Urothelium cell line (cell line): ENCODE measurements at regions not wholly inside any gene's neighbourhood (a gene's known extent, or its start where the extent isn't known, plus 50 kb on each side); places are given as distances from the start of the nearest gene placed in this dataset.

Experiments
- DNase-seq: peaks from one replicate; pipeline ENCODE4 v3.0.0; 2011; ENCODE audit warnings: low spot score, mixed read lengths
- FAIRE-seq: peaks from 2 replicates; lab custom pipeline; 2011; peaks lifted over from hg19 to GRCh38; lab: Jason Lieb, UNC

GRCh38 chr12:113625499-113625898 is 153.8 kb upstream of the LHX5 start:
- no peak for DNase-seq
- FAIRE-seq, result no peak

DNA sequence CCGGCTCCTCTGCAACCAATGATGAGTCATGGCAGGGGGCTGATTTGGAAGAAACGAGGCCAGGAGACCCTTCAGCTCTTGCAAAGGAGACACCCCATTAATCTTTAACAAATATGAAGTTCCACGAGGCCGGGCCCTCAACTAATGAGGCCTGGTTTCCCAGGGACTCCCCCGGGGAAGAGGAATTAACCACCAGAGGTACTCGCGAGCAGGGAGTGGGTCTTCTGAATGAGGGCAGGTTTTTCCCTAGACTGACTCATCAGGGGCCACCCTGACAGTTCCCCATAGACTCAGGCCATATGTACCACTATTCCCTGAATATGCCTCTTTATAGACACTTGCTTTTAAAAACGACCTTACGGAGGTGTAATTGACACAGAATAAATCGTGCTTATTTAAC is 150.7 kb upstream of the LHX5 start:
- no peak for FAIRE-seq
- DNase-seq, result no peak

DNA sequence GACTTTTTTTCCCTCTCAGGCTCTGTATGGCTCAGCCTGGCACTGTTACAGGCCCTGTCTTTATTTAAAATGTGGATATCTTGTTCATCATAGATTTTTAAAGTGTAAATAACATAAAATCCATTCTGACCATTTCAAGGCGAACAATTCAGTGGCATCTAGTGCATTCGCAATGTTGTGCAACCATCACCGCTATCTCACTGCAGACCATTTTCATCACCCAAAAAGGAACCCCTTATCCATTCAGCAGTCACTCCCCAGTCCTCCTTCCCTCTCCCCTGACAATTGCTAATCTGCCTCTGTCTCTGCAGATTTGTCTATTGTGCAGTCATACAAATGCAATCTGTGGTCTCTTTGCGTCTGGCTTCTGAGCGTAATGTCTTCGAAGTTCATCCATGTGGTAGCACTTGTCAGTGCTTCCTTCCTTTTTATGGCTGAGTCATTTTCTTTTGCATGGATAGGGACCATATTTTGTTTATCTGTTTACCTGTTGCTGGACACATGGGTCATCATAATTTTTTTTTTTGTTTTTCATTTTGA is 148.8 kb upstream of the LHX5 start:
- DNase-seq (no peak), FAIRE-seq (no peak)

GRCh38 chr12:113619202-113619601 is 147.5 kb upstream of the LHX5 start:
- DNase-seq (no peak), FAIRE-seq (no peak)

DNA sequence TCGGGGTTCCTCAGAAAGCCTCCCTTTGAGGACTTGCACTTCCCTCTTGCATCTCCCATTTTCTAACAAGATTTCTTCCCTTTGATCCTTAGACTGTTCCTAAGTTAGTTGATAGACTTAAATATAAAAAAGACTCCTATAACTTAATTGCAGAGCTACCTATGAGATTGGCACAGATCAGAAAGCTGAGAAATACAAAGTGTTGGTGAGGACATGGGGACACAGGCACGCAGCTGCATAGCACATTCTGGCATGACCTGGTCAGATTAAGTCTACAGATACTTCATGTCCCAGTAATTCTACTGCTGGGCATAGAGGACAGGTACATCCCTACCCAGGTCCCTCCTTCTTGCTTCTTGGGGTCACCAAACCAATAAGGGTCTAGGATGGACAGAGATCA is 141.7 kb upstream of the LHX5 start:
- DNase-seq (no peak), FAIRE-seq (no peak)

- FAIRE-seq (no peak), DNase-seq (no peak)
Observed at GRCh38 chr12:113612793-113613192, 141.1 kb upstream of the LHX5 start.

- no peak for FAIRE-seq
- no peak for DNase-seq
Observed at GRCh38 chr12:113612076-113612728, 140.5 kb upstream of the LHX5 start.

- FAIRE-seq (no peak), DNase-seq (no peak)
Observed at GRCh38 chr12:113611652-113612051, 140.0 kb upstream of the LHX5 start.

- DNase-seq (no peak), FAIRE-seq (no peak)
Observed at GRCh38 chr12:113610698-113611097, 139.0 kb upstream of the LHX5 start.

DNA sequence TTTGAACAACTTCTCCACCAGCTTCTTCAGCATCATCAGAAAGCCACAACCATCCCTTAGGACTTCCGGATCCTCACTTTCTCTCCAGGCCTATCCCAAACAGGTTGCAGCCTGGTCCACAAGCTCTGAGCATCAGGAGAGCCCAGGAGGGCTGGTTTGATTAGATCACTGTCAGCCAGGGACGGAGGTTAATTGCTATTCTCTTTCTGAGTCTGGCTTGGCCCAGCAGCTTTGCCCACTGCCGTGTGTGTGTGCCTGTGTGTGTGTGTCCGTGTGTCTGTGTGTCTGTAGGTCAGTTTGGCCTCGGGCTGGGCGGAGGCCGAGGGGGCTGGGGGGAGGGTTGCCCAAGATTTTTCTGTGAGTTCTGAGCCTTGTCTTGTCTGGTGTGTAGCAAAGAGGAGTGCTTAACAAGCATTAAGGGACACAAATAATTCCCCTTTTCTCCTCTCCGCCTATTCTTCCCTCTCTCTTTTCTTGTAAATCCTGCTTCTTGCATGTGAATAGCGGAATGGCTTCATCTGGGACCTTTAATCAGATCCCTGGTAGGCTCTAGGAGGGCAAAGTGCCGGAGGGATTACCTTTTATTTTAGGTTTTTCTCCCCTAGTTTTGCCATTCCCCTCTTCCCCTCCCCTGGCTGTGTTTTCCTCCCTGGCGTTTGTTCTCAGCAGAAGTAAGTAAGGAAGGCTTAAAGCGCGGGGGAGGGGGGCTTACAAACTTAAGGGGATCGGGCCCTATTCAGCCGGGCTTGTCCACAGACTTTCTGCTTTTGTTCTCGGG is 138.2 kb upstream of the LHX5 start:
- no peak for DNase-seq
- FAIRE-seq, result no peak

DNA sequence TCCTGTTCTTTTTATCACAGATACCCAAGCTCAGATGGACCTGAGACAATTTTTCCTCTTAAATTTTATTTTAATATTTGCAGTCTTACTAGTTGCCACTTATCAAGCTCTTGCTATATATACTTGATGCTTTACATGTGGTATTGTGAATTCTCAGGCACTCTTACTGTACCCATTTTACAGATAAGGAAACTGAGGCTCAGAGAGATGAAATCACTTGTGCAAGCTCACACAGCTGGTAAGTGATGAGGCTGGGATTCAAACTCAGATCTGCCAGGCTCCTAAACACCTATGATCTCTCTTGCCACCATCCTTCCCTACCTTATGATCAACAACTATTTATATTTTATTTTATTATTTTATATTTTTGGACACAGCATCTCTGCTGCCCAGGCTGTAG is 133.0 kb upstream of the LHX5 start:
- FAIRE-seq, result no peak

DNA sequence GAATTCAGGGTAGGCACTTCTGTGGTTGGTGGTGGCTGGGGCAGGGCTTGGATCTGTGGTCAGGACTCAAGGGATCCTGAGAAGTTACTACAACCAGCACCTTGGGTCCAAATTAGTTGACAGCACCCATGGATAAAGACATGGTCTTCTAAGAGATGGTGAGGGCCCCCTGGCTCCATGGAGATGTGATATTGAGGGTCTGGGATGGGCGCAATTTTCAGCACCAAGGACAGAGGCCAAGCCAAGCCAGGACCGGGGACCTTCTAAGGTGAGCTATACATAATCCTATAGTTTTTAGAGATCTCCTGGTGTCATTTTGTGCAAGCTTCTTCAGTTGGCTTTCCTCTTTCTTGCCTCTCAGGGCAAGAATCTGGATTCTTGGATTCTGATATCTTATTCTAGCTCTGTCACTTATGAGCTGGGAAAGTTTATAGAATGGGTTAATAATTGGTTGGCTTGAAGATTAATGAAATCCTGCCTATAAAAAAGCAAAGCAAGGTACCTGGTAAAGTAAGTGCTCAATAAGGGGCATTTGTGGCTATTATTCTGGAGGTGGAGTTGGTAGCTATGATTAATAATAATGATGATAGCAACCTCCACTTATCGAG is 130.1 kb upstream of the LHX5 start:
- FAIRE-seq, result no peak

More for the DNA sequence above, 133.0 kb upstream of the LHX5 start:
- DNase-seq, result no peak

DNA sequence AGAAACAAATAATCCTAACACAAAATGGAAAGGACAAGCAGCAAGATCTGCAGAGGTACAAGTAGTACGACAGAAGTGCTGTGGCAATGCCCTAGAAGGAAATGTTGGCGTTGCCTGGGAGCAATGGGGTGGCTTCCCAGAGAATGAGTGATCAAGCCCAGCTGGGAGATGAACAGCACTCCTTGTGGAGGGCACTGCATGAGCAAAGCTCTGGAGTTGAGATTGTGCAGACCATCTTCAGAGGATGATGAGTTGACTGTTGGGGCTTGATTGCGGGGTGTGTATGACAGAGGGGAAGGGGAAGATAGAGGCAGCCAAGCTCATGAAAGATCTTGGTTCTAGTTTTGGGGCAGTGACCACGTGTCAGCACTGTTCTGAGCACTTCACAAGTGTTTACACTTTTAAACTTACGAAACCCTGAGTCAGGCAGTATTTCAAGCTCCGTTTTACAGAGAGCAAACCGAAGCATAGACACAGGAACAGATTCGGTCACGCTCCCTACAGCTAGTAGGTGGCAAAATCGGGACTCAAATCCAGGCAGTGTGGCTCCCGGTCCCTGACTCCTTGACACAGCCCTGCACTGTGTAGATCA is 127.2 kb upstream of the LHX5 start:
- no peak for DNase-seq
- no peak for FAIRE-seq

More for the DNA sequence above, 130.1 kb upstream of the LHX5 start:
- DNase-seq, result peak; percentile 40

DNA sequence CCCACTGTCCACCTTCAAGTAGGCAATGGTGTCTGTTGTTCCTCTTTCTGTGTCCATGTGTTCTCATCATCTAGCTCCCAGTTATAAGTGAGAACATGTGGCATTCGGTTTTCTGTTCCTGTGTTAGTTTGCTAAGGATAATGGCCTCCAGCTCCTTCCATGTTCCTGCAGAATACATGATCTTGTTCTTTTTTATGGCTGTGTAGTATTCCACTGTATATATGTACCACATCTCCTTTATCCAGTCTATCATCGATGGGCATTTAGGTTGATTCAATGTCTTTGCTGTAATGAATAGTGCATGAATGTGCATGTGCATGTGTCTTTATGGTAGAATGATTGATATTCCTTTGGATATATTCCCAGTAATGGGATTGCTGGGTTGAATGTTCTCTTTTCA is 123.3 kb upstream of the LHX5 start:
- no peak for DNase-seq
- no peak for FAIRE-seq

GRCh38 chr12:113591480-113591974 is 119.9 kb upstream of the LHX5 start:
- DNase-seq (peak; percentile 77), FAIRE-seq (no peak)

DNA sequence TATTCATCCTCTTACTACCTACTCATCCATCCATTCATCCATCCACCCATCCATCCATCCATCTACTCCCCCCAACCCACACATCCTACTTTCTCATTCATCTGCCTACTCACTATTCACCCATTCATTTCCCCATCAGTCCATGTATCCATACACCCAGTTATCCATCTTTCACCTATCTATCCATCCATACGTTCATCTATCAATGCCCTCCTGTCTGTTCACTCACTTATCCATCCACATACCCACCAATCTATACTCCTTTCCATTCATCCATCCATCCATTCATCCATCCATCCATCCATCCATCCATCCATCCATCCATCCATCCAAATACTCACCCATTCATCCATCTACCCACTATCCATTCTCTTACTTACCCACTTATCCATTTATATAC is 117.8 kb upstream of the LHX5 start:
- FAIRE-seq (peak; percentile 78), DNase-seq (no peak)

DNA sequence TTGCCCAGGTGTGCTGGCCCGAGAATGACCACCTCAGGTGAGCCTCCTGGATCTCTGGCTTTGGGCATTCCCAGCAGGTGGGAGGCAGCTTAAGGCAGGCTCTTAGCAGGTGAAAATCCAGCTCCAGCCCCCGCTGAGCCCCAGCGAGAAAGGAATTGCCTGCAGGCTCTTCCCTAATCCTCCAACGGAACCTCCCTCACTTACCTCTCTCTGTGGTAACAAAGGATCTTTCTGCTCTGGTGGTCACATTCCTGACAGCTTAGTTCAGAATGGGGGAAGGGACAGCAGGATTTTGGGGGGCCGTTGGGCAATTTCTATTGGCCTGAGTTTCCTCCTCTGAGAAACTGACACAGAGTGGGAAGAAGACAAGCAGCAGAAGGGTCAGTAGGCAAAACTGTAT is 116.0 kb upstream of the LHX5 start:
- DNase-seq (no peak), FAIRE-seq (no peak)

DNA sequence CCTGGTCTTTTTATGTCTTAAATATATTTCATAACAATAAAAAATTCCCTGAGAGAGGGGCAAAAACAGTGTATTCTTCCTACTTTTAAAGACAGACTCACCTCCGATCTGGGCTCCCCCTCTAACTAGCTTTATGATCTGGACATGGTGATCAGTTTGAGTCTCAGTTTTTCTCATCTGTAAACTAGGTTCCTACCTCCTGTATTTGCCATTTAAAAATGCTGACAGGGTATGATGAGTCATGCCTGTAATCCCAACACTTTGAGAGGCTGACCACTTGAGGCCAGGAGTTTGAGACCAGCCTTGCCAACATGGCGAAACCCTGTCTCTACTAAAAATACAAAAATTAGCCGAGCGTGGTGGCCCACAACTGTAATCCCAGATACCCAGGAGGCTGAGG is 114.8 kb upstream of the LHX5 start:
- no peak for FAIRE-seq

DNA sequence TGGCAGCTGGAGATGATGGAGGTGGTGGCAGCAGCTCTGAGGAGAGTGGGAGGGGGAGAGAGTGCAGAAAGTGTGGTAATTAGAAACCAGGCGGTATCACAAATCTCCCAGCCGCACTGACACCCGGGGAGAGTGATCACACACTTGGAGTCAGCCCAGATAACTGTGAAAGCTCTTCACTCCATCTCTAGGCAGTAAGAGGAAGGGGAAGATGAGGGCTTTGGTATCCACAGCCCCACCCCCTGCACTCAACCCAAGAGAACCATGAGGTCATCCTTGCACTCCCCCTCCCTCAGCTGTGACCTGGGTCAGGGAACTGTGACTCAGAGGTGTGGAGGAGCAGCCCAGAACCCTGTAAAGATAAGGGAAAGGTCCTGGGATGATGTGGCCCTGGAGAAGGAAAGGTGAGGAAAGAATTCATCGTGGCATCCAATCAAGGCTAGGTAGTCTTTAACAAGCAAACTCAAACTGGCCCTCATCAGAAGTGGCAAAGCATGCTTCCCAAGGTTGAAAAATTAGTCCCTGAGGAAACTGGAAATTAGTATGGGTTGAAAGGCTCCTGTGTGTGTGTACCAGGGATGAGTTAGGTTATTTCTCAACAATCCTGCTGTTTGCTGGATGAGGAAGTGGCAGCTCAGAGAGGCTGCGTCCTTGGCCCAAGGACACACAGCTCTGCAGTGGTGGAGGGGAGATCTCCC is 111.0 kb upstream of the LHX5 start:
- FAIRE-seq (no peak), DNase-seq (peak; percentile 48)

More for the DNA sequence above, 114.8 kb upstream of the LHX5 start:
- DNase-seq, result no peak

GRCh38 chr12:113581342-113581741 is 109.7 kb upstream of the LHX5 start:
- DNase-seq, result no peak
- no peak for FAIRE-seq

GRCh38 chr12:113580437-113580836 is 108.8 kb upstream of the LHX5 start:
- DNase-seq (no peak), FAIRE-seq (no peak)
